ENCODE measurements at regions not wholly inside any gene's neighbourhood (a gene's known extent, or its start where the extent isn't known, plus 50 kb on each side); places are given as distances from the start of the nearest gene placed in this dataset.

DNA sequence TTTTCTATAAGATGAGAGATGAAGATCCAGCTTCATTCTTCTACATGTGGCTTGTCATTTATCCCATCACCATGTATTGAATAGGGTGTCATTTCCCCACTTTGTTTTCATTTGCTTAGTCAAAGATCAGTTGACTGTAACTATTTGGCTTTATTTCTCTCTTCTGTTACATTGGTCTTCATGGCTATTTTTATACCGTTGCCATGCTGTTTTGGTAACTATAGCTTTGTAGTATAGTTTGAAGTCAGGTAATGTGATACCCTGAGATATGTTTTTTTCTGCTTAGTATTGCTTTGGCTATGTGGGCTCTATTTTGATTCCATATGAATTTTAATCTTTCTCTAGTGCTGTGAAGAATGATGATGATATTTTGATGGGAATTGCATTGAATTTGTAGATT, 514.3 kb downstream of the GBA3 start:
- no peak for TF ChIP-seq POLR2A (IDR thresholded peaks at IDR 0.05)
- TF ChIP-seq, protein P1, sequence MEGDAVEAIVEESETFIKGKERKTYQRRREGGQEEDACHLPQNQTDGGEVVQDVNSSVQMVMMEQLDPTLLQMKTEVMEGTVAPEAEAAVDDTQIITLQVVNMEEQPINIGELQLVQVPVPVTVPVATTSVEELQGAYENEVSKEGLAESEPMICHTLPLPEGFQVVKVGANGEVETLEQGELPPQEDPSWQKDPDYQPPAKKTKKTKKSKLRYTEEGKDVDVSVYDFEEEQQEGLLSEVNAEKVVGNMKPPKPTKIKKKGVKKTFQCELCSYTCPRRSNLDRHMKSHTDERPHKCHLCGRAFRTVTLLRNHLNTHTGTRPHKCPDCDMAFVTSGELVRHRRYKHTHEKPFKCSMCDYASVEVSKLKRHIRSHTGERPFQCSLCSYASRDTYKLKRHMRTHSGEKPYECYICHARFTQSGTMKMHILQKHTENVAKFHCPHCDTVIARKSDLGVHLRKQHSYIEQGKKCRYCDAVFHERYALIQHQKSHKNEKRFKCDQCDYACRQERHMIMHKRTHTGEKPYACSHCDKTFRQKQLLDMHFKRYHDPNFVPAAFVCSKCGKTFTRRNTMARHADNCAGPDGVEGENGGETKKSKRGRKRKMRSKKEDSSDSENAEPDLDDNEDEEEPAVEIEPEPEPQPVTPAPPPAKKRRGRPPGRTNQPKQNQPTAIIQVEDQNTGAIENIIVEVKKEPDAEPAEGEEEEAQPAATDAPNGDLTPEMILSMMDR (IDR thresholded peaks at IDR 0.05), result no peak
